ENCODE measurements at regions not wholly inside any gene's neighbourhood (a gene's known extent, or its start where the extent isn't known, plus 50 kb on each side); places are given as distances from the start of the nearest gene placed in this dataset.

- Mint-ChIP-seq H3K27me3 (ENCODE audit: low read depth) (no peaks in the 10 kb centered on the region), H3K36me3 (ENCODE audit: low read depth) (peaks cover 6% of the 10 kb centered on the region), H3K27ac (ENCODE audit: unreplicated experiment) (peak overlapping the region; percentile 62), H3K4me3 (ENCODE audit: unreplicated experiment) (no peak overlapping the region), H3K4me1 (ENCODE audit: low read depth) (peaks cover 47% of the 10 kb centered on the region), H3K9me3 (ENCODE audit: low read depth) (peaks cover 8% of the 10 kb centered on the region)
- TF ChIP-seq CTCF (IDR thresholded peaks at IDR 0.05) = no peak
- DNase-seq (ENCODE audit: low spot score) = no peak
These were observed 362.9 kb upstream of the NFE2L3 start for GRCh38 chr7:25788961-25789620.

- Mint-ChIP-seq H3K9me3 (ENCODE audit: low read depth) (peaks cover 8% of the 10 kb centered on the region), H3K36me3 (ENCODE audit: low read depth) (peaks cover 9% of the 10 kb centered on the region), H3K4me1 (ENCODE audit: low read depth) (peaks cover 51% of the 10 kb centered on the region), H3K4me3 (ENCODE audit: unreplicated experiment) (no peak overlapping the region), H3K27me3 (ENCODE audit: low read depth) (no peaks in the 10 kb centered on the region), H3K27ac (ENCODE audit: unreplicated experiment) (peak overlapping the region; percentile 75)
- no peak for DNase-seq (ENCODE audit: low spot score)
- no peak for TF ChIP-seq CTCF (IDR thresholded peaks at IDR 0.05)
These were observed 362.0 kb upstream of the NFE2L3 start for GRCh38 chr7:25789701-25790640.

GRCh38 chr7:25790963-25791362 is 361.0 kb upstream of the NFE2L3 start:
- H3K27ac Mint-ChIP-seq (ENCODE audit: unreplicated experiment) = peak overlapping the region; percentile 75
- peaks cover 4% of the 10 kb centered on the region for H3K9me3 Mint-ChIP-seq (ENCODE audit: low read depth)
- H3K27me3 Mint-ChIP-seq (ENCODE audit: low read depth) = no peaks in the 10 kb centered on the region
- H3K4me1 Mint-ChIP-seq (ENCODE audit: low read depth) = peaks cover 56% of the 10 kb centered on the region
- no peak for TF ChIP-seq CTCF (IDR thresholded peaks at IDR 0.05)
- H3K36me3 Mint-ChIP-seq (ENCODE audit: low read depth) = peaks cover 7% of the 10 kb centered on the region
- no peak overlapping the region for H3K4me3 Mint-ChIP-seq (ENCODE audit: unreplicated experiment)
- DNase-seq (ENCODE audit: low spot score) = no peak

- TF ChIP-seq CTCF (IDR thresholded peaks at IDR 0.05) = no peak
- no peak for DNase-seq (ENCODE audit: low spot score)
- Mint-ChIP-seq H3K9me3 (ENCODE audit: low read depth) (peaks cover 4% of the 10 kb centered on the region), H3K36me3 (ENCODE audit: low read depth) (peaks cover 7% of the 10 kb centered on the region), H3K4me3 (ENCODE audit: unreplicated experiment) (no peak overlapping the region), H3K27me3 (ENCODE audit: low read depth) (no peaks in the 10 kb centered on the region), H3K4me1 (ENCODE audit: low read depth) (peaks cover 51% of the 10 kb centered on the region), H3K27ac (ENCODE audit: unreplicated experiment) (peak overlapping the region; percentile 39)
These were observed 359.4 kb upstream of the NFE2L3 start for GRCh38 chr7:25792586-25792985.

- TF ChIP-seq CTCF (IDR thresholded peaks at IDR 0.05) = no peak
- Mint-ChIP-seq H3K36me3 (ENCODE audit: low read depth) (peaks cover 8% of the 10 kb centered on the region), H3K27me3 (ENCODE audit: low read depth) (no peaks in the 10 kb centered on the region), H3K4me3 (ENCODE audit: unreplicated experiment) (no peak overlapping the region), H3K9me3 (ENCODE audit: low read depth) (peaks cover 12% of the 10 kb centered on the region), H3K27ac (ENCODE audit: unreplicated experiment) (peak overlapping the region; percentile 67), H3K4me1 (ENCODE audit: low read depth) (peaks cover 42% of the 10 kb centered on the region)
- DNase-seq (ENCODE audit: low spot score) = no peak
These were observed 356.2 kb upstream of the NFE2L3 start for GRCh38 chr7:25795824-25796235.

All from chondrocyte (in vitro differentiated cells).